Hepatic stellate cell (primary cell): ENCODE measurements at regions not wholly inside any gene's neighbourhood (a gene's known extent, or its start where the extent isn't known, plus 50 kb on each side); places are given as distances from the start of the nearest gene placed in this dataset.
"Not testable (repeated sequence)": the region's sequence is repeated elsewhere in the genome, so short reads cannot be mapped to it uniquely, and the experiment has no call there.

Source experiments
- DNase-seq: peaks from one replicate; pipeline ENCODE4 v3.0.0; 2011; ENCODE audit warnings: low spot score

GRCh38 chr2:212864186-212864585, 287.2 kb downstream of the IKZF2 start:
- no peak for DNase-seq

DNA sequence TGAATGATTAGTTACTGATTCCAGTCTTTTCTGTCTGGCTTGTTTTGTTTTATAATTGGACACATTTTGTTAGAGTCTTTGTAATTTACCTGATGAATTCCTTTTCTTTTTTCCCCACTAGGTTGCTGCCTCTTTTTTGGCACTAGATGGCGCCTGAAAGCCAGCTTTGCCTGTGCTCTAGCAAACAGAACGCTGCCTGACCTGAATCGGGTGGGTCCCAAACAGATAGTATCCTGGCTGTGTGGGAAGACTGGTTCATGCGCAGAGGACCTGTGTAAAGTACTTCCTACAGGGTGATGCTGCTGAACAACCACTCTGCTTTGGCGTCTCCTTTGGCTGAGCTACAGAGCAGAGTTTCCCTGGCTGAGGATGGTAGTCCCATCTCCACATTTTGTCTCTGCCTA, 288.2 kb downstream of the IKZF2 start:
- no peak for DNase-seq

GRCh38 chr2:212858496-212858895, 292.9 kb downstream of the IKZF2 start:
- DNase-seq: no peak

DNA sequence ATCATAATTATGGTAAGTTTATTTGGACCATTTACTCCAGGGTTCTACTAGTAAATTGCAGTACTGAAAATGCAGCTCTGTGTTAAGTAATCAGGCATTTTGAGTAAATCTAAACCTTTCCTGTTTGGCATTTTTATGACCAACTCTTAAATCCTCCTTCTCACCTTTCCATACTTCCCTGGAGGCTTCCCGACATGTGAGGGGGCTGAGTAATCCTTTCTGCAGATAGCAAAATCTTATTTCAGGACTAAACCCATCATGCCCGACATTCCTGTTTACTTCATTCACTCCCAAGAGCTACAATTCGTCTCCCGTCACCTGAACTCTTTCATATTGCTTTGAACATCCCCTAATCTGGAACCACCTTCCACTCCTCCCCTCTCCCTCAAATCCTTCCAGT, 296.6 kb downstream of the IKZF2 start:
- DNase-seq: no peak

DNA sequence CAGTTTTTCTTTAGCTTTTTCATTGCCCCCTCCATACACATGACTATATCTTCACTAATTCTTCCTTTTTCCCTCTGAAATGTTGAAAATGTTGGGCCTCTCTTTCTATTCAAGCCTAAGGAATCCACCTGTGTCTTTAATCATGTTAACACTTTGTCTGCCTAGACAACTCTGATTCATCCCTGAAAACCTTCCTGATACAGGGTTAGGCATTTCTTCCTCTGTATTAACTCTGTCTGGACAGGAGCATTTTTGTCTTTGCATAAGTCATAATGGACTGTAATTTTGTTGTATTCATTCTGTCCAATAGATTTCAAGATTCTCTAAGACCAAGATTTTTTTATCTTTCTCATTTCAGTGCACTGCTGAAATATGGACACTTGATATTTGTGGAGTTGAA, 297.3 kb downstream of the IKZF2 start:
- DNase-seq: no peak

- no peak for DNase-seq
Observed at GRCh38 chr2:212845941-212846340, 305.5 kb downstream of the IKZF2 start.

GRCh38 chr2:212843409-212844199, 305.0 kb upstream of the ERBB4 start:
- DNase-seq: peak; percentile 7

GRCh38 chr2:212842544-212843185, 304.1 kb upstream of the ERBB4 start:
- peak; percentile 16 for DNase-seq

DNA sequence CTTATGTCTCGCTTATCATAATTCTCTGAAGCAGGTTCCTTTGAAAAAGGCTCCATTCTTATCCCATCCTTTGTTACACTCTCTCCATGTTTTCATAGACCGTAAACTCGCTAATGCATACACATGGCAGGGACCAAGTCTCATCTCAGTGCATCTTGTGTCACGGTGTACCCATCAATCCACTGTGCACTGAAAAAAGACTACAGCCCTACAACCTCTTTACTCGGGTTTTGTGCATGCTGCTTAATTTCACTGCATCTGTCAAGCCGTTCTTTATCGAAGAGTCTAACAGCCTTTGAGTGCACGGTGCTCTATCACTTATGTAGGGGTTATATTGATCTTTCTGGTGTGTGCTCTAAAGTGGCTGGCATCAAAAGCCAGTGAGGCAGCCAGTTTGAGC, 302.9 kb upstream of the ERBB4 start:
- no peak for DNase-seq

GRCh38 chr2:212832211-212833195, 293.9 kb upstream of the ERBB4 start:
- no peak for DNase-seq

DNA sequence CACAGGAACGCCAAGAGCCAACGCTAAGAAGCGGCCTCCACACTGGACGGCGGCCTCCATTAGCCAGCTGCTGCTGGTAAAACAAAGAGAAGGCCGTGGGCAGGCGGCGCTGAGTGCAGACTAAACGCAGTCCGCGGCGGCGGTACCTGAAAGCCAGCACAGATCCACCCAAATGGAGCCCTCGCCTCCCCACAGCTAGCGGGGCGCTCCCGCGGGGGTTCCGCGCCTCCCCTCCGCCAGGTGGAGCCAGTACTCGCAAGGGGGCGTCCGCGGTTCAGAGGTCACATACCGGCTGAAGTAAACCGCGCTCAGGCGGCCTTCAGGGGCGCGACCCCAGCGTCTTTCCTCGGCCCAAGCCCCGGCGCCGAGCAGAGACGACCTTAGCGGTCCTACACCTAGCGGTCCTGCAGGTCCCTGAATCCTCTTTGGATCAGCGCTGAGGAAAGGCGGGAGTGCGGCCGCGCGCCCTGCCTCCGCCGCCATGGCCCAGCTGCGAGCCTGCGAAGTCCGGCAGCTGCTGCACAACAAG, 293.1 kb upstream of the ERBB4 start:
- DNase-seq: no peak

DNA sequence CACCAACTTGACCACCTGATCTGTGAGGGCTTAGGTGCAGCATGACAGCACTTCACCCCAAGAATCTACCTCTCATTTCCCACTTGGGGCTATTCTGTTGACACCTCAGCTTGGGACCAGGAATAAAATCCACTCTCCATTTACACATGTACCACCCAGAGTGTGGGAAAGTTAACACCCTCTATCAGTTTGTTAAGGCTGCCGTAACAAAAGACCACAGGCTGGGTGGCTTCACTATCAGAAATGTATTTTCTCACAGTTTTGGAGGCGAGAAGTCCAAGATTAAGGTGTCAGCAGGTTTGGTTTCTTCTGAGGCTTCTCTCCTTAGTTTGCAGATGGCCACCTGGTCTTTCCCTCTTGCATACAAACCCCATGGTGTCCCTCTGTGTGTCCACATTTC, 277.7 kb upstream of the ERBB4 start:
- no peak for DNase-seq

GRCh38 chr2:212815453-212815852, 276.9 kb upstream of the ERBB4 start:
- no peak for DNase-seq

DNA sequence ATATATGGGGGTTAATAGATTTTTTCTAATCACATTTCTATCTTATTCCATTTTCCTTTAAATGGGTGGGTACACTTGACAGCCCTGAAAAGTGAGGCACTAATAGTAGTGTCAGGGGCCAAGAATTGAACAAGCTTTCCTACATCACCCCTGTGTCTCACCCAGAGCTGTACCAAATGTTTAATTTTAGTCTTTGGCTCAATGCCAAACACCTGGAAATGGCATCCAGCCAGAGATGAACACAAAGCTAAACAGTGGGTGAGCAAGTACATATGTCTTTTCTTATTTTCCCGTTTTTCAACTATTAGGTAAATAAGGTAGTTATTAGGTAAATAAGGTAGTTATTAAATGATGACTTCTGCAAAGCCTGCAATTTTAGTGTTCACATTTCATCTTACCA, 276.3 kb upstream of the ERBB4 start:
- DNase-seq: no peak

GRCh38 chr2:212811921-212812320, 273.3 kb upstream of the ERBB4 start:
- DNase-seq: no peak

DNA sequence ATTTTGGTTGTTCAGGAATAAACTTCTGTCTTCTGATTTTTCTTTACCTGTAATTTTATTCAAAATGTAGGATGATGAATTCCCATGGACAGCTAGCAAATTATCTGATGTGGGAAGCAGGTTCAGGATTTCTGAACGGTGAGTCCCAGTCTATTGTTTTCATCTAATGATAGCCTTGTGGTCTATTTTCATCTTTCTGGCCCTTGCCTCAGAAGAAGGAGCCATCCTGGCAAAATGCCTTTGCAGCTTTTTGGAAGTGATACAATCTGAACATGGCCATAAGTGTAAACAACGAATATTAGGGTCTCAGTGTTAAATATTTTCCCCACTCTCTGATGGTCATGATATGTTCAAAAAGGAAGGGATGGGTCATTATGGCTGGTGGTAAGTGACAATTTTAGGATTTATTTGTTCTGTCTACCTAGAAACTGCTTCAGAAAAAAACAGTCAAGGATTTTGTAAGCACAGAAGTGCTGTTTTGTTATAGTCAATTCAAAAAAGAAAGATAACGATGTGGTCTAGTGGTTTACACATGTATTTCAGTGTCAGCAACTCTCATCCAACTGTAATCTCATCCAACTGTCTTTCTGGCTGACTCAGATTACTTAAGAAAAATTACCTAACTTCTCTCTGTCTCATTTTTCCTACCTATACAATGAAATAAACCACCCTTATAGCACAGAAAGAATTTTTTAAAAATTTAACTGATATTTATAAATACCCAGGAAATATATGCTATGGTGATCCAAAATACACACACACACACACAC, 272.6 kb upstream of the ERBB4 start:
- no peak for DNase-seq

GRCh38 chr2:212797484-212798205, 259.0 kb upstream of the ERBB4 start:
- DNase-seq: no peak

DNA sequence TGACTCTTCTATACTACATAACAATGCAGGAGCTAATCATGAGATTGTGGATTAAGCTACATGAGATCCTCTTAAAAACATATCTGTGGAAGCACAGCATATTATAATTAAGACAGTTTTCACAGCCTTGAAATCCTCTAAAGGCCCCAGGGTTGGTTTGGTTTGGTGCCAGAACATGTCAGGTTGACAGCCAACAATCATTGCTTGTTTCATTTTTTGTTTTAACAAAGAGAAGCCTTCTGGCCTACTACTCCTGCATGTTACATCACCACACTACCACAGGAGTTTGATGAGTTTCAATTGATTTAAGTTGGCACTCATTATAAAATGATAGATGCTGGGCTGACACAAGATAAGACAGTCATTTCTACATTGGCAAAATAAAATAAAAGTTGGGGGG, 255.9 kb upstream of the ERBB4 start:
- no peak for DNase-seq

GRCh38 chr2:212791569-212791968, 253.0 kb upstream of the ERBB4 start:
- no peak for DNase-seq

DNA sequence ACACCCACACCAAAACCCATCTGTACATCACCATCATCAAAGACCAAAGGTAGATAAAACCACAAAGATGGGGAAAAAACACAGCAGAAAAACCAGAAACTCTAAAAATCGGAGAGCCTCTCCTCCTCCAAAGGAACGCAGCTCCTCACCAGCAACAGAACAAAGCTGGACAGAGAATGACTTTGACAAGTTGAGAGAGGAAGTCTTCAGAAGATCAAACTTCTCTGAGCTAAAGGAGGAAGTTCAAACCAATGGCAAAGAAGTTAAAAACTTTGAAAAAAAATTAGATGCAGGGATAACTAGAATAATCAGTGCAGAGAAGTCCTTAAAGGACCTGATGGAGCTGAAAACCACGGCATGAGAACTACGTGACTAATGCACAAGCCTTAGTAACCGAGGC, 247.5 kb upstream of the ERBB4 start:
- not testable (repeated sequence) for DNase-seq

DNA sequence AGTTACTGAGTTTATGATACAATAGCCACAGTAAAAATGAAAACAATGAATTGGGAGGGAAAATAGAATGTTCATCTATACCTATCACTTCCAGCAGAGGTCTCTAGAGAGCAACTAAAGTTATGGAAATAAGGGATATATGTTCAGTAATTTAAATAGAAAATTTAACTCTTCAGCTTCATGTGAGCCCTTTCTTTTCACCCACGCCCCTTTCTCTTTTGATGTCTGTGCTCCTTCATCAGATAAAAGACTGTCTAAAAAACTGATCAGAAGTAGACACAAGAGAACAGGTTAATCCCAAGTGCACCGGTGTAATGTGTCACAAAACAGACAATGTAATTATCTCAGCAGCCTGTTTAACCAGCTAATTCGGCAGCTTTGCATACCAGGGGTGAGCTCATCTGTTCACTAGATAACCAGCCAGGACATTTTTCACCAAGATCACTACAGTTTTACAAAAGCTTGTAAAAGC, 238.5 kb upstream of the ERBB4 start:
- no peak for DNase-seq
